ENCODE measurements at regions not wholly inside any gene's neighbourhood (a gene's known extent, or its start where the extent isn't known, plus 50 kb on each side); places are given as distances from the start of the nearest gene placed in this dataset.
"Not testable (repeated sequence)": the region's sequence is repeated elsewhere in the genome, so short reads cannot be mapped to it uniquely, and the experiment has no call there.

DNA sequence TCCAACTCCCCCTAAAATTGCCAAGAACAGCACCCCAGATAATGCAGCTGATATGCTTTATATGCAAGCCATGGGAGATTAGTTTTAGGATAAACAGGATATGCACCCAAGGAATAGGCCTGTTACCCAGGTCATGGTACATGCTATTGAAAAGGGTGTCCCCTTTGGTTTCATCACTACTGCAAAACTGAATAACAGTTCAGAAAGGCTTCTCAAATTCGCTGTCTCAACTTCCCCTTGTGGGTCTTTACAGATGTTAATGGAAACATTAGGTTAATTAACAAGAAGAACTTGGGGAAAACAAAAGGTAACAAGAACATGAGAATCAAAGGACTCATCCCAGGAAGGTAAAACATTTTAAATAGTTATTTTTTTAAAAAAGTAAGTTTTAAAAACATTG, 318.7 kb downstream of the PRR32 start:
- no peaks in the 10 kb centered on the region for H3K36me3 ChIP-seq
- H3K9me3 ChIP-seq = no peaks in the 10 kb centered on the region
- no peak for ATAC-seq
- H3K27ac ChIP-seq = no peak overlapping the region
- 9% methylated on average over 1 of the region's 1 CpG for WGBS (ENCODE audit: insufficient coverage, low coverage, low lambda C conversion rate, missing lambda C conversion rate)
- intact Hi-C loops (cut with DNase I) = no loop called here
- no peaks in the 10 kb centered on the region for H3K27me3 ChIP-seq
- H3K4me3 ChIP-seq = no peak overlapping the region
- no peak for DNase-seq
- H3K4me1 ChIP-seq = no peaks in the 10 kb centered on the region
- TF ChIP-seq, protein P1, sequence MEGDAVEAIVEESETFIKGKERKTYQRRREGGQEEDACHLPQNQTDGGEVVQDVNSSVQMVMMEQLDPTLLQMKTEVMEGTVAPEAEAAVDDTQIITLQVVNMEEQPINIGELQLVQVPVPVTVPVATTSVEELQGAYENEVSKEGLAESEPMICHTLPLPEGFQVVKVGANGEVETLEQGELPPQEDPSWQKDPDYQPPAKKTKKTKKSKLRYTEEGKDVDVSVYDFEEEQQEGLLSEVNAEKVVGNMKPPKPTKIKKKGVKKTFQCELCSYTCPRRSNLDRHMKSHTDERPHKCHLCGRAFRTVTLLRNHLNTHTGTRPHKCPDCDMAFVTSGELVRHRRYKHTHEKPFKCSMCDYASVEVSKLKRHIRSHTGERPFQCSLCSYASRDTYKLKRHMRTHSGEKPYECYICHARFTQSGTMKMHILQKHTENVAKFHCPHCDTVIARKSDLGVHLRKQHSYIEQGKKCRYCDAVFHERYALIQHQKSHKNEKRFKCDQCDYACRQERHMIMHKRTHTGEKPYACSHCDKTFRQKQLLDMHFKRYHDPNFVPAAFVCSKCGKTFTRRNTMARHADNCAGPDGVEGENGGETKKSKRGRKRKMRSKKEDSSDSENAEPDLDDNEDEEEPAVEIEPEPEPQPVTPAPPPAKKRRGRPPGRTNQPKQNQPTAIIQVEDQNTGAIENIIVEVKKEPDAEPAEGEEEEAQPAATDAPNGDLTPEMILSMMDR (IDR thresholded peaks at IDR 0.05) = no peak

DNA sequence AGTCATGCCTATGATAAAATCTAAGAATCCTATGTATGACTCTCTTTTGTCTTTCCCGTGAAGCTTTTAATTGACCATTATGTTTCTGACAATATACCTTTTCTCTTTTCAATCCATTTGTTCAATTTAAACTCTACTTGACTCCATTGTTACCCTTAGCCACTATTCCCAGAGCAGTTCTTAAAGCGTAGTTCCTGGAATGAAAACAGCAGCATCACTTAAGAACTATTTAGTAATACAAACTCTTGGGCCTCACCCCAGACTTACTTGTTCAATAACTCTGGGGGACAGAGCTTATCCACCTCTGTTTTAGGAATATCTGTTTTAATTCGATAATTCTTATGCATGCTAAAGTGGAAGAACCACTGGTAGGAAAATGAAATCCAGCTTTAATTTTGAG, 358.4 kb downstream of the PRR32 start:
- H3K4me3 ChIP-seq = no peak overlapping the region
- no peak for DNase-seq
- H3K36me3 ChIP-seq = no peaks in the 10 kb centered on the region
- H3K27me3 ChIP-seq = no peaks in the 10 kb centered on the region
- H3K9me3 ChIP-seq = no peaks in the 10 kb centered on the region
- H3K27ac ChIP-seq = no peak overlapping the region
- intact Hi-C loops (cut with DNase I) = no loop called here
- 49% methylated on average over 3 of the region's 3 CpGs for WGBS (ENCODE audit: insufficient coverage, low coverage, low lambda C conversion rate, missing lambda C conversion rate)
- ATAC-seq = no peak
- no peaks in the 10 kb centered on the region for H3K4me1 ChIP-seq
- no peak for TF ChIP-seq POLR2A (IDR thresholded peaks at IDR 0.05)
- TF ChIP-seq, protein P1 (IDR thresholded peaks at IDR 0.05) = no peak

DNA sequence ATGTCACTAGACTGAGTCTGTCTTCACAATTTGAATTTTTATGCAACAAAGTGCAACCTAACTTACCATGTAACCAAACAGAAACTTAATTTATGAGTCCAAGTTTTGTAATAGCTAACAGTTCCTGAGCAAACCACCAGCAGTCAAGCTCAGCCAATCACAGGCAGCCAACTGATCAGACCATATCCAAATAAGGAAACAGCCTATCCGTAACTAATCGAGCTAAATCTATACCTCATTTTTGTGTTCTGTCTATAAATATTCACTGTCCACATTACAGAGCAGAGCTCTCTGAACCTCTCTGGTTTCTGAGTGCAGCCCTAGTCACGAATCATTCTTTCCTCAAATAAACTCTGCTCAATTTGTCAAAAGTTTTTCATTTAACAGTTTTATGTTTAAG, 367.6 kb downstream of the PRR32 start:
- no peak for TF ChIP-seq POLR2A (IDR thresholded peaks at IDR 0.05)
- TF ChIP-seq, protein P1 (IDR thresholded peaks at IDR 0.05) = no peak
- Histone ChIP-seq H3K4me3 (no peak overlapping the region), H3K36me3 (no peaks in the 10 kb centered on the region), H3K27me3 (no peaks in the 10 kb centered on the region), H3K27ac (no peak overlapping the region), H3K9me3 (no peaks in the 10 kb centered on the region), H3K4me1 (no peaks in the 10 kb centered on the region)
- ATAC-seq (no peak), DNase-seq (no peak)
- intact Hi-C loops (cut with DNase I) = no loop called here
- WGBS (ENCODE audit: insufficient coverage, low coverage, low lambda C conversion rate, missing lambda C conversion rate) = 53% methylated on average over 3 of the region's 3 CpGs

DNA sequence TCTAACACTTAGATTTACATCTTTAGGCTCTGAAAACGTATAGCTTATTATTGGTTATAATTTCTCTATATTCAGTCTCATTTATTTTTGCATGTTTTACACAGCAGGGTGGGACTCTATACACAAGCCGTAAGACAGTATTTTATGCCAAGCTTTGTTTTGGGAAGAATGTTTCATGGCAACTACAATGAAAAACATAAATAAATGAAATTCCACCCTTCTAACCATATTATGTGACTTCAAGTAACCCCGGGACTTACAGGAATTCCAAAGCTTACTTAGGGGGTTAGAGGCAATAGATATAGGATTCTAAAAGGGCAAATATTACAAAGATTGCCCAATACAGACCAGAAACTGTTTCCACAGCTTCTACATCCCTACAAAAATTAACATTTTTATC, 370.9 kb downstream of the PRR32 start:
- intact Hi-C loops (cut with DNase I) = no loop called here
- WGBS (ENCODE audit: insufficient coverage, low coverage, low lambda C conversion rate, missing lambda C conversion rate) = 38% methylated on average over 3 of the region's 3 CpGs
- DNase-seq (no peak), ATAC-seq (no peak)
- TF ChIP-seq, protein P1 (IDR thresholded peaks at IDR 0.05) = no peak
- TF ChIP-seq POLR2A (IDR thresholded peaks at IDR 0.05) = no peak
- no peak overlapping the region for H3K4me3 ChIP-seq
- no peak overlapping the region for H3K27ac ChIP-seq
- H3K27me3 ChIP-seq = no peaks in the 10 kb centered on the region
- no peaks in the 10 kb centered on the region for H3K36me3 ChIP-seq
- no peaks in the 10 kb centered on the region for H3K9me3 ChIP-seq
- H3K4me1 ChIP-seq = no peaks in the 10 kb centered on the region

DNA sequence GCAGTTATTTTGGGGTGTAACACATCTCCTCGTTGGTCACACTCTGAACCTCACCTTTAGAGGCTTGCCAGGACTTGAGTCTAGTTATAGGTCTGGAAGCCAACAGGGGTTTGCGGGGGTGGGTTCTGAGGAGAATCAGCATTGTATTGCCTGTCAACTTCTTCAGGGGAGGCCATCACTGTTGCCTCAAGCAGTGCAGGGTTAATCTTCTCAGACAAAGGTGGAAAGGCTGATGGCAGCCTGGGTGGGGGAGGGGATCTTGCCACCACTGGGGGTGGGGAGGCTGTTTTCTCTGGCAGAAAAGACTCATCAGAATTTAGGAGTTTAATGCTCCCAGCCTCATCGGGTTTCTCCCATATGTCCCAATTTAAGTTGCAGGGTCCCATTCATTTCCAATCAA, 387.8 kb downstream of the PRR32 start:
- intact Hi-C loops (cut with DNase I) = no loop called here
- no peaks in the 10 kb centered on the region for H3K27me3 ChIP-seq
- H3K36me3 ChIP-seq = no peaks in the 10 kb centered on the region
- H3K9me3 ChIP-seq = no peaks in the 10 kb centered on the region
- ATAC-seq (no peak), DNase-seq (no peak)
- no peak overlapping the region for H3K4me3 ChIP-seq
- WGBS (ENCODE audit: insufficient coverage, low coverage, low lambda C conversion rate, missing lambda C conversion rate) = 47% methylated on average over 3 of the region's 3 CpGs
- no peaks in the 10 kb centered on the region for H3K4me1 ChIP-seq
- TF ChIP-seq, protein P1 (IDR thresholded peaks at IDR 0.05) = no peak
- TF ChIP-seq POLR2A (IDR thresholded peaks at IDR 0.05) = no peak
- H3K27ac ChIP-seq = no peak overlapping the region

DNA sequence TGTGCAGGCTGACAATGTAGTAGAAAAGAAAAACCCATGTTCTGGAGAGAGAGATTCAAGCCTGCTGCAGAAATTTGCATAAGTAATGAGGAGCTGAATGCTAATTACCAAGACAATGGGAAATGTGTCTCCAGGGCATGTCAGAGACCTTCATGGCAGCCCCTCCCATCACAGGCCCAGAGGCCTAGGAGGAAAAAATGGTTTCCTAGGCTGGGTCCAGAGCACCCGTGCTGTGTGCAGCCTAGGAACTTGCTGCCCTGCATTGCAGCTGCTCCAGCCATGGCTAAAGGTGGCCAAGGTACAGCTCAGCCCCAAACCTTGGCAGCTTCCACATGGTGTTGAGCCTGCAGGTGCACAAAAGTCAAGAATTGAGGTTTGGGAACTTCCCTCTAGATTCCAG, 402.3 kb downstream of the PRR32 start:
- H3K4me1 ChIP-seq; H3K36me3 ChIP-seq; ATAC-seq; H3K27me3 ChIP-seq; intact Hi-C loops (cut with DNase I); H3K27ac ChIP-seq; H3K9me3 ChIP-seq; H3K4me3 ChIP-seq; DNase-seq: not testable (repeated sequence)
- WGBS (ENCODE audit: insufficient coverage, low coverage, low lambda C conversion rate, missing lambda C conversion rate) = 75% methylated on average over 1 of the region's 1 CpG
